GM21423 (cell line): ENCODE measurements at regions not wholly inside any gene's neighbourhood (a gene's known extent, or its start where the extent isn't known, plus 50 kb on each side); places are given as distances from the start of the nearest gene placed in this dataset.
"Not testable (repeated sequence)": the region's sequence is repeated elsewhere in the genome, so short reads cannot be mapped to it uniquely, and the experiment has no call there.

Experiments used
- ATAC-seq: cut with Tn5 transposase; IDR thresholded peaks from one replicate; pipeline ENCODE4 v1.9.1; 2021; ENCODE audit warnings: mild to moderate bottlenecking, moderate library complexity; ENCODE audit not compliant: unreplicated experiment

DNA sequence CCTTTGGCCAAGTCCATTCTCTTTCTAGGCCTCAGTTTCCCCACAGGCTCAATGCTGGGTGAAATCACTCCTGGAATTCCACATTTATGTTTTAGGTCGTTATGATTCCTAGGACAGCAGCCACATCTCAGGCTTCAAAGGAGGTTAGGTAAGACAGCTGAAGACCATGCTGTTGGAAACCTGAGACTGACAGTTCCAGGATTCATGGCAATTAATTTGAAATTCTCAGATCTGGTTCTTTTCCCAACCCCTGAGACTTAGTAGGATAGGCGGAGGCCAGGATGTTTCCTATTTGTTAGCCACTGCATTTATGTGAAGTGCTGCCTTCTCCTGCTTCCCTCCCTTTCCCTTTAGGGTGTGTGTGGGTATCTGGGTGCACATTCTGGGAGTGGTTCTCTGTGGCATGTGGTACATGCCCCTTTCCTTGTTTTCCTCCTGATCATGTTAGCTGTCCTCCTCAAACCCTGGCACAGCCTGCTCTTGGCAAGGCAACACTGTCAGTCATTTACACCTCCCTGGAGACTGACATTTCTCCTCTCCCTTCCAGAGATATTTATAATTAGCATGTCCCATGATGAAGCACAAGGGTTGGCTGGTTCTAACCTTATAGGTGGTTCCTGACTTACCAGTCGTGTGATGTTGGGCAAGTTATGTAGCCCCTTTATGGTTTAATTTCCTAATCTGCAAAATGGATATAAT lies 91.4 kb upstream of the SALL1 start:
- no peak for ATAC-seq

DNA sequence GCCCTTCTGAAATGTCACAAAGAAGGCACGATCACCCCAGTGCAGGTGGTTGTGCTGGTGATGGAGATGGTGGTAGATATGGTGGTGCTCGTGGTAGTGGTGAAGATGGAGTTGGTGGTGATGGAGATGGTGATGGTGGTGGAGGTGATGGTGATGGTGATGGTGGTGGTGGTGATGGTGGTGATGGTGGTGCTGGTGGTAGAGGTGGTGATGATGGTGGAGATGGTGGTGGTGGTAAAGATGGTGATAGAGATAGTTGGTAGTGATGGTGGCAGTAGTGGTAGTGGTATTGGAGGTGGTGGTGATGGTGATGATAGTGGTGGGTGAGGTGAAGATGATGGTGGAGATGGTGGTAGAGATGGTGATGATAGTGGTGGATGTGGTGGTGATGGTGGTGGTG lies 88.1 kb upstream of the SALL1 start:
- ATAC-seq: no peak

DNA sequence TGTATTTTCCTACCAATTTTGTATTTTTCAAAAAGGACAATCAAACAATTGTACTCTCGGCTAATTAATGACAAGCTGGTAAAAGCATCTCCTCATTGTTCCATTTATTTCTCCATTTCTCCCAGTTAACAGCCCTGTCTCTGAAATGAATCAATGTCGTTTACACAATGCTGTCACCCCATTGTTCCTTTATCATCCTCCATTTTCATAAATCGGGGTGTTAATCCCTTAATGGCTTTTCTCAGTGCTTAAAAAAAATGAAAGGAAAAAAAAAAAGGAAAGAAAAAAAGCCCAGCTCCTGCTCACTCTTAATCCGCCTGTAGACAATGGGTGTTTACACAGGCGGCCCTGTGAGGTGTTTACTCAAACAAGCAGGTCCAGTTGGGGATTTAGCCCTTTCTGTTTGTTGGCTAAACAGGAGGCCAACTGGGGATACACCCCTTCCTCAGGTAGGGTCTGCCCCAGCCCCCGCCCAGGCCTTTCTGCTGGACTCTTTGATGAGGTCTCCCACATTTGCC lies 86.8 kb upstream of the SALL1 start:
- no peak for ATAC-seq

DNA sequence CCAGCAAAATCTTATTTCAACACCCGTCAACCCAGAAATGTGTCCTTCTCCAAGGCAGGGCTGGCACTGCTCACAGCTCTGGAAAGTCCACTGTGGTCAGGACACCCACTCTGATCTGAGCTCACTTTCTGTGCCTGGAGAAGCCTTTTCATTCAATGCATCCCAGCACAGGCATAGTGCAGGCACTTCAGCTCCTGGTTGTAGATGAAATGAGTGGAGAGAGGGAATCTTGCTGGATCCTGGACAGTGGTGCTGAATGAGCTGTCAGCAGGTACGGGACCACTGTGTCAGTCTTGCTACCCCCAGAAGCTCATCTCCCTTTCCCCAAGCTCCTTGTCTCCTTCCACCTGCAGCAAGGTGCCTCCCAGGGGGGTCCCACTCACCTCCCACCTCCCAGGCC lies 86.1 kb upstream of the SALL1 start:
- ATAC-seq: no peak

DNA sequence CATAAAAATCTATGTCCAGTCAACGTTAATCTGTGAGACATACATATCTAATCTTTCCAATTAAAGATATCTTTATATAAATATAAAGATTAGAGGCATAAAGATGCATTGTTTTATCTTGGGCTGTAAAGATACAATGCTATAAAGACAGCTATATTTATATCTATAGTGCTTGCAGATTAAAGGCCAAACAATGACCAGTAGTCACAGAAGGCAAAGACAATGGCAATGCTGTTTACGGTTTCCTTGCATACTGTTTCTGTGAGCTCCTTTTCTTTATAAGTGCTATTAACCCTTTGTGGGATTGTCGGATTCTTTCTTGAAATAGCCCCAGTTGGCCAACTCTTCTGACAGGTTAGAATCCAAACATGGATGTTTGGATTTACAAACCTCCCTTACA lies 85.5 kb upstream of the SALL1 start:
- no peak for ATAC-seq

DNA sequence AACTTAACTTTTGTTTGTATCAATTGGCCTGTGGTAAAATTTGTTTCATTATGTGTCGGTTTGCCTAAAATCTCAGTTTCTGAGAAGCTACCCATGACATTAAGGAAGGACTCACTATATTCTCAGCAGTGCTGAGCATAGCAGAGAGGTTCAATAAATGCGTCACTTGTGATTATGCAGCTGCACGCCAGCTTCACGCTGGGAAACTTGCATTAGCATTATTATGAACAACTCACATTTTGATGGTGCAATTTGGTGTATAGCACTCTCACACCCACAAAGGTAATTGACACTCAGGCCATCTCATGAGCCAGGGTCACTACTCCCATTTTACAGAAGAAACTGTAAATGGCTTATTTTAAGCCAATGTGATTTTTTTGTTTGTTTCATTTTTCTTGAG lies 80.6 kb upstream of the SALL1 start:
- no peak for ATAC-seq

DNA sequence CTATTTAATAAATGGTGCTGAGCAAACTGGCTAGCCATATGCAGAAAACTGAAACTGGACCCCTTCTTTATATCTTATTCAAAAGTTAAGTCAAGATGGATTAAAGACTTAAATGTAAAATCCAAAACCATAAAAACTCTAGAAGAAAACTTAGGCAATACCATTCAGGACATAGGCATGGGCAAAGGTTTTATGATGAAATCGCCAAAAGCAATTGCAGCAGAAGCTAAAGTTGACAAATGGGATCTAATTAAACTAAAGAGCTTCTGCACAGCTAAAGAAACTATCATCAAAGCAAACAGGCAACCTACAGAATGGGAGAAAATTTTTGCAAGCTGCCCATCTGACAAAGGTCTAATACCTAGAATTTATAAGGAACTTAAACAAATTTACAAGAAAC lies 79.0 kb upstream of the SALL1 start:
- not testable (repeated sequence) for ATAC-seq

DNA sequence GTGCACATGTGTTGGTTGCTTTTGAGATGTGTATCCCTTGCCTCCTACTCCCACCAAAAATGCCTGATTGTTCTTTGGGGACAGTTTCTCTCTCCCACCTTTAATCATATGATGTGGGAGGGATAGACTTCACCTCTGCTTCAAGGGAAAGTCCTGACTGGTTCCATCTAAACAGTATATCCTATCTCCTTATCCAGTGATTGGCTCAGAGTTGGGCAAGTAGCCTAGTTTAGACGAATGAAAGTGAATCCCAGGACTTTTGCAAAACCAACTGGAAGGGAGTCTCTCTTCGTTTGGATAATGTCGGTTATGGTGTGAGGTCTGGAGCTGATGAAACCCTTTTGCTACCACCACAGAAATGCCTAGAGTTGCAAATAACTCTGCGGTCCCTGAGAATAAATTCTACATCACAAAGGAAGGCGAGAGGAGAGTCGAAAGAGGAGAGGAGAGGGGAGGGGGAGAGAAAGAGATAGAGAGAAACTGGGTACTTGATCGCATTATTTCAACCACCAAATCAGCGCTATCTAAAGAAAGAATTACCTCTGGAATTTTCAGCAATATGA lies 77.1 kb upstream of the SALL1 start:
- ATAC-seq: no peak

DNA sequence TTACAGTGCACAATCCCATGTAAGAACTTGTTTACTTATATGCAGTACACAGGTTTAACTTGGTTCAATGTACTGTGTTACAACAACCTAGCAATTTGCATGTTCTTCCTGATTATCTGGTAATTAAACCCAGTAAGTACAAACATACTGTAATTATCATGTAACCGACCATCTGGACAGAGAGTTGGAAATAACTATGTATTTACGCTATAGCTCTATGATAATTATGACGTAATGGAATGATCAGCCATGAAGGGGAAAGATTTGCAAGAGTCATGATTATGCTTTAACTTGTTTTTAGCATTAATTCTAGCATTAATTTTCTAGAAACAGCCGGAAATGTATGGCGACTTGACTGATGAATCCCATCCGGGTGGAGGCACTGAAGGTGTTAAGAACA lies 74.8 kb upstream of the SALL1 start:
- no peak for ATAC-seq

DNA sequence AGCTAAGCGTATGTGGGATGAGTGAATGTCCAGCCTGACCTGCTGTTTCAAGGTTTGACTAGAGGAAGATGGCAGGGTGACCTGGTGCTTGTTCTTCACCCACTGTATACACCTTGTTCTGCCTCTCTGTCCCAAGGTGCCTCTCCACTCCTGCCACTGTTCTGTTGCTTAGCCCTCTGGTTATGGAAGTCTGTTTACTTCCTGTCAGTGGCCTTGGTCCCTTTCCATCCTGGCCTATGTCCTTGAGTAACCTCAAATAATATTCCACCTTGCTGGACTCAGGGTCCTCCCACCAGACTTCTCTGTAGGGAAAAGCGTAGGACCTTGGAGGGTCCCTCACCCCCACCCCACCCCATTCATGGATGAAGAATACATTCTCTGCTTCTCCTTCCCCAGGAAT lies 73.2 kb upstream of the SALL1 start:
- ATAC-seq: no peak

DNA sequence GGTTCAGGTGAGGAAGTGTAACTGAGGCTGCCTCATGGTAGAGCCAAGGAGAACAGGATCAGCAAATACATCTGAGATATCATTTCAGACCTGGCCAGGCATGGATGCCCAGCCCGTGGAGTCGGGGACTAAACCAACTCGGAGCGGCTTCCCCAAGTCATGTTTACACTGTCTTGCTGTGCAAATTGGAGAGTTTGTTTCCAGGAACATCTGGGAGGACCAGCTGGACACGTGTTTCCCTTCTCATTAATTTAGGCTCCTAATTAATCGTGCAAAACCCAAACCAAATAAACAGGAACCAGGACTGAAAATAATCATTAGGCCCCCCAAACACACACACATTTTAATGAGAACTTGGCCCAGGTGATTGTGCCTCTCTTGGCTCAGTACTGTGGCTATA lies 70.9 kb upstream of the SALL1 start:
- ATAC-seq: no peak

DNA sequence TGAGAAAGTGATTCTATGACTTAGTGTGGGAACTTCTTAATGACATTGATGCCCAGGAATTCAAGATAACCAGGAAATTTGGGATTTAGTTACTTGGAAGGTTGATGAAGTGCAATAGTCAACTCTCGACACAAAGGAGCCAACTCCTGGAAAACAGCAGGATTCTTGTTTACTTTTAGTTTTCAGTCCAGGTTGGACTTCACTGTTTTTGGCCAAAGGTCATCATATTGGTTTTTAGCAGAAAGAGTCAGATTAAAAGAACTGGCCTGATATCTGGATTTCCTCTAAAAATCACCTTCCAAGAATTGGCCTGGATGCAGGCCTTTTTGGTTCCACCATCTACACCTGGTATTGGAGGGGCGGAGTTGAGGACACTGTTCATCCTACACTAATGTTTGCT lies 60.1 kb upstream of the SALL1 start:
- ATAC-seq: no peak

DNA sequence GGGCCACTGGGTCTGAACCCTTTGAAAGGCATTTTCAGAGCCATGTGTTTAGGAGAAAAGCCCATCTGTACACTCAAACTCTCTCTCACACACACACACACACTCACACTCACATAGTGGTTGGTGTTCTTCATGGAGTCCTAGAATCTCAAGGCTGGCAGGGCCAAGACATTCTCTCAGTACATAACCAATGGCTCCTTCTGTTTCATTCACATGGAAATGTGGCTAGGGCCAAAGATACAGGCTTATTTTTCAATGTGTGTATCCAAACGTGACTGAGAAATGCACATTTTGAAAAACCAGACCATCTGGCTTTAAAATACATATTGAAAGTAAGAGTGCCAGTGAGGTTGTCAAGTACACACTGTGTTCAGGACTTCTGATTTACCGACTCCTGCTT lies 59.0 kb upstream of the SALL1 start:
- ATAC-seq: no peak

DNA sequence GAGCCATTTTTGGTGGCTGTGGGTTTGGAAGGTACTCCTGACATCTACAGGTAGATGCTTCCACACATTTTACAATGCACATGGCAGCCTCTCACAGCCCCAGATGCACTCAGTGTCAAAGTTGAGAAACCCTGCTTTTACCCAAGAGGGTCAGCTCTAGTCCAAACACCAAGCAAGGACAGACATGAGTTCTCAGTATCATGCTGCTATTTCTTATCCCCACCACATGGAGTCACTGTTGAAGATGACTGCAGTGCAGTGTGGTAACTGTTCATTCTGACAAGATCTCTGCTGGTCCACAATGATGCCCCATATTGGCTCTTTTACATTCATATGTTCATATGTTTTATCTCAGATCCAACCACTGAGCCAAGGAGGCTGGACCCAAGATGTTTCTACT lies 50.5 kb upstream of the SALL1 start:
- ATAC-seq: no peak
